Gastrocnemius medialis (tissue), 4 donors: ENCODE measurements at regions not wholly inside any gene's neighbourhood (a gene's known extent, or its start where the extent isn't known, plus 50 kb on each side); places are given as distances from the start of the nearest gene placed in this dataset.

Experiments
- ATAC-seq, 2 donors: fragments of 150-250 bp; one replicate each; pipeline ENCODE4 v1.9.1; 2016
- DNase-seq, 2 donors: peaks; one replicate each; pipeline ENCODE4 v3.0.0-alpha.2; 2019
- H3K27ac ChIP-seq, 4 donors: fragments of 200-600 bp; sonication (generic); 1 replicate in 1 of 4; 2 replicates in 3 of 4; pipeline ENCODE4 v1.5.1; 2016 to 2018; ENCODE audit warnings: mild to moderate bottlenecking in 2 of 4, moderate library complexity in 1 of 4
- H3K27me3 ChIP-seq, 3 donors: fragments of 200-600 bp; sonication (generic) in 2 of 3; 1 replicate in 1 of 3; 2 replicates in 2 of 3; pipeline versions ENCODE4 v1.5.1 to v1.6.0; 2016 to 2019; ENCODE audit warnings: mild to moderate bottlenecking in 1 of 3, moderate library complexity in 1 of 3
- H3K36me3 ChIP-seq, 2 donors: fragments of 200-600 bp; sonication (generic) in 1 of 2; one replicate each; pipeline ENCODE4 v1.5.1; 2017 to 2018
- H3K4me1 ChIP-seq, 2 donors: fragments of 200-600 bp; sonication (generic) in 1 of 2; one replicate each; pipeline ENCODE4 v1.5.1; 2016 to 2017; ENCODE audit warnings: mild to moderate bottlenecking in 2 of 2
- H3K4me3 ChIP-seq, 4 donors: fragments of 200-600 bp; sonication (generic) in 3 of 4; 1 replicate in 1 of 4; 2 replicates in 3 of 4; pipeline ENCODE4 v1.5.1; 2016 to 2019; ENCODE audit warnings: mild to moderate bottlenecking in 2 of 4
- H3K9me3 ChIP-seq, 3 donors: fragments of 200-600 bp; sonication (generic) in 2 of 3; 1 replicate in 1 of 3; 2 replicates in 2 of 3; pipeline ENCODE4 v1.5.1; 2016 to 2019
- CTCF ChIP-seq, 5 experiments: fragments of 450-650 bp in 3 of 5; fragments of 200-600 bp in 2 of 5; sonication (generic) in 2 of 5; IDR thresholded peaks in 4 of 5; conservative IDR thresholded peaks in 1 of 5; 1 replicate in 4 of 5; 2 replicates in 1 of 5; pipeline ENCODE4 v1.5.1; 2016 to 2019; ENCODE audit warnings: antibody characterized with exemption in 5 of 5, mild to moderate bottlenecking in 3 of 5, moderate library complexity in 3 of 5
- POLR2A ChIP-seq, 2 donors: fragments of 450-650 bp; IDR thresholded peaks; one replicate each; pipeline ENCODE4 v1.6.1; 2017; ENCODE audit warnings: antibody characterized with exemption in 2 of 2, mild to moderate bottlenecking in 2 of 2, moderate library complexity in 2 of 2
- in situ Hi-C, 4 donors: fragments of 200-750 bp; cut with MboI; loops; one replicate each; pipeline versions ENCODE4 v1.15.0 to v1.8.0; 2017; ENCODE audit warnings: low sequenced_read_pairs in 4 of 4
- intact Hi-C: fragments of 100-400 bp; cut with DNase I; formaldehyde crosslinking; loops from one replicate; pipeline ENCODE4 v1.15.1; 2023; ENCODE audit warnings: low total_unique reads

DNA sequence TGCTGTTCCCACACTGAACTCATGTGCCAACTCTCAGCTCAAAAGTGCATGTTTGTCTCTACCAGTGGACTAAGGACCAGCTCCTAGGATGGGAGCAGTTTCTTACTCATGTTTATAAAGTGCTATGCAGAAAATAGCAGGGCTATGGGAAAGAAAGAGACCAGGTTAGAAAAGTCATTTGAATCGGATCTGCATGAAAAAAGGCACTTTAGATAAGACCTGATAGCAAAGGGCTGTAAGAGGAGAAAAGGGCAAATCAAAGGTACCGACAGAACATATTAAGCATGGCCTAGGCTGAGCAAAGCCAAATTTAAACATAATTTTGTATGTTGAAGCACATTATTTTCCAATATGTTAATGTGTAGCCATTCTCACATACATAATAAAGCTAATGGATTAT lies 362.3 kb upstream of the ZFP42 start:
- no peaks in the 10 kb centered on the region for H3K36me3 ChIP-seq
- H3K4me3 ChIP-seq = no peak overlapping the region
- in situ Hi-C loops = no loop called here
- no peak overlapping the region for H3K27ac ChIP-seq
- no peaks in the 10 kb centered on the region for H3K4me1 ChIP-seq
- no peaks in the 10 kb centered on the region for H3K9me3 ChIP-seq
- ATAC-seq (no peak), DNase-seq (no peak)
- TF ChIP-seq CTCF (IDR thresholded peaks at IDR 0.05 in 4 of 5, conservative IDR thresholded peaks at IDR 0.05 in 1 of 5) (no peak), POLR2A (IDR thresholded peaks at IDR 0.05) (no peak)
- H3K27me3 ChIP-seq = no peaks in the 10 kb centered on the region
- intact Hi-C loops = no loop called here

- no peak overlapping the region for H3K4me3 ChIP-seq
- H3K9me3 ChIP-seq = no peaks in the 10 kb centered on the region
- no peaks in the 10 kb centered on the region for H3K27me3 ChIP-seq
- DNase-seq = no peak
- in situ Hi-C loops (no loop called here), intact Hi-C loops (no loop called here)
- H3K4me1 ChIP-seq = no peaks in the 10 kb centered on the region
- H3K27ac ChIP-seq = no peak overlapping the region
- TF ChIP-seq CTCF (IDR thresholded peaks at IDR 0.05 in 4 of 5, conservative IDR thresholded peaks at IDR 0.05 in 1 of 5) (no peak), POLR2A (IDR thresholded peaks at IDR 0.05) (no peak)
- ATAC-seq = no peak
- H3K36me3 ChIP-seq = no peaks in the 10 kb centered on the region
These were observed 338.6 kb upstream of the ZFP42 start for GRCh38 chr4:187656959-187657358.

DNA sequence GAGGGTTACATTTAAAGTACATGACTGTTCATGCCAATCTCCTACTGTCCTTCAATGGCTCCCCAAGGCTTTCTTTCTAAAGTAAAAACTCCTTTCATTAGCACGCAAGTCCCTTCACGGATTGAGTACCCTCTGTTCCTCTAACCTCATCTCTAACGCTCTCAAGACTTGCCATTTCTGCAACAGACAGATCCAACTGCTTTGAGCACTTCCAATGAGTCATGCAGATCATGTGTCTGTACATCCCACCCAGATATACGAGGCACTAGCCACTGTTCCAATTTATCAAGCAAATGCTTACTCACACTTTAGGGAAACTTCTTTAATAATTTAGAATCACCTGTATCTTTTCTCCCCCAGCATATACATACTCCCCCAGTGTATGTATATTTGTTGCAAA lies 332.5 kb upstream of the ZFP42 start:
- intact Hi-C loops (no loop called here), in situ Hi-C loops (no loop called here)
- no peak overlapping the region for H3K4me3 ChIP-seq
- ATAC-seq = no peak
- H3K27ac ChIP-seq = no peak overlapping the region
- TF ChIP-seq CTCF (IDR thresholded peaks at IDR 0.05 in 4 of 5, conservative IDR thresholded peaks at IDR 0.05 in 1 of 5) (no peak), POLR2A (IDR thresholded peaks at IDR 0.05) (no peak)
- no peaks in the 10 kb centered on the region for H3K36me3 ChIP-seq
- no peak for DNase-seq
- no peaks in the 10 kb centered on the region for H3K27me3 ChIP-seq
- H3K4me1 ChIP-seq = no peaks in the 10 kb centered on the region
- no peaks in the 10 kb centered on the region for H3K9me3 ChIP-seq

DNA sequence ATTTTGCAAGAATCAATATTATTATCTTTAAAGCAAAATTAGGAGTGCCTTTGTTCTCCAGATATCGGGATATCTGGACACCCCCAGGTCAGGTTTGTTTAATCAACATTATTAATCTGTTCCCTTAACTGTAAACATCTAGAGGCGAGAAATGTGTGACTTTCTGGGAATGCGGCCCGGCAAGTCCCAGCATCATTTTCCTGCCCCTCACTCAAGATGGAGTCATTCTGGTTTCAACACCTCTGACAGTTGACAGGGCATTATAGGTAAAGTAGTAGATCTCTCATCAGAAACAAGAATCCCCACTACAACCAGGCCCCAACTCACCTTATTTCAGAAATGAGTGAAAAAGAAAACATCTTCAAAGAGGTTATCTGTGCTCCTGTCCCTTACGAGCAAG lies 331.6 kb upstream of the ZFP42 start:
- Histone ChIP-seq H3K27ac (no peak overlapping the region), H3K27me3 (no peaks in the 10 kb centered on the region), H3K4me3 (no peak overlapping the region), H3K36me3 (no peaks in the 10 kb centered on the region), H3K4me1 (no peaks in the 10 kb centered on the region), H3K9me3 (no peaks in the 10 kb centered on the region)
- in situ Hi-C loops (no loop called here), intact Hi-C loops (no loop called here)
- no peak for ATAC-seq
- no peak for TF ChIP-seq POLR2A (IDR thresholded peaks at IDR 0.05)
- TF ChIP-seq CTCF (IDR thresholded peaks at IDR 0.05 in 4 of 5, conservative IDR thresholded peaks at IDR 0.05 in 1 of 5) = no peak
- DNase-seq = no peak

GRCh38 chr4:187665086-187665485 lies 330.5 kb upstream of the ZFP42 start:
- H3K36me3 ChIP-seq = no peaks in the 10 kb centered on the region
- in situ Hi-C loops = no loop called here
- no peaks in the 10 kb centered on the region for H3K4me1 ChIP-seq
- no peaks in the 10 kb centered on the region for H3K27me3 ChIP-seq
- DNase-seq (no peak), ATAC-seq (no peak)
- H3K27ac ChIP-seq = no peak overlapping the region
- H3K4me3 ChIP-seq = no peak overlapping the region
- intact Hi-C loops = no loop called here
- TF ChIP-seq CTCF (IDR thresholded peaks at IDR 0.05 in 4 of 5, conservative IDR thresholded peaks at IDR 0.05 in 1 of 5) = no peak
- no peaks in the 10 kb centered on the region for H3K9me3 ChIP-seq
